Activated CD8-positive, alpha-beta memory T cell treated with anti-CD3 and anti-CD28 coated beads for 4 hours (primary cell): ENCODE measurements at regions not wholly inside any gene's neighbourhood (a gene's known extent, or its start where the extent isn't known, plus 50 kb on each side); places are given as distances from the start of the nearest gene placed in this dataset.

ENCODE experiments used
- DNase-seq, 2 donors: peaks; one replicate each; pipeline ENCODE4 v3.0.0-alpha.2; 2020; ENCODE audit warnings: low read depth in 2 of 2

DNA sequence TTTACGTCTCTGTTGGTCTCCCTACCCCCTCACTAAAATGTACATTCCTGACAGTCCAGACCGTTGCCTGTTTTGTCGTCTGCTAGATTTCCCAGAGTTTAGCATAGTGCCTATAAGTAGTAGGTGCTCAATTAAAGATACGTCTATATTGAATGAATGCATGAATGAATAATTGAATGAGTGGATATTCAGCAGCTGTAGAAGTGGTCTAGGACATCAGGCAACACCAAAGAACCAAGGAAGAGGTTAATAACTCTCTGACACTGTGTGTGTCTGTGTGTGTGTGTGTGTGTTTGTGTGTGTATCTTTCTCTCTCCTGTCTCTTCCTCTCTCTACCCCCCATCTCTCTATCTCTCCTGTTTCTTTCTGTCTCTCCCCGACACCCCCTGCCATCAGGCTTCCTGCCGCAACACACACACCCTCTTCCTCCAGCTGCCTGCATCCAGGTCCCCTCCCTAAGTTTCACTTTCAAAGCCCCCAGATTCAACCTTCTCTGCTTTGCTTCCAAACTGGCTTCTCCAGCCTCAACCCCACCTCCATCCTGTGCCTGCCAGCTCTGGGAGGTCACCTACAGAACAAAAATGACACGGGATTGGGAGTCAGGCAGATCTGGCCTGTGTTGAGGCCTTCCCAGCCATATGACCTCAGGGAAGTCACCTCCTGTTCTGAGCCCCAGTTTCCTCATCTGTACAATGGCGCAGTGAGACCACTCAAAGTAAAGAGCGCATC is 119.9 kb upstream of the NCOR2 start:
- no peak for DNase-seq

GRCh38 chr12:124686370-124687173 is 119.2 kb upstream of the NCOR2 start:
- DNase-seq = no peak

DNA sequence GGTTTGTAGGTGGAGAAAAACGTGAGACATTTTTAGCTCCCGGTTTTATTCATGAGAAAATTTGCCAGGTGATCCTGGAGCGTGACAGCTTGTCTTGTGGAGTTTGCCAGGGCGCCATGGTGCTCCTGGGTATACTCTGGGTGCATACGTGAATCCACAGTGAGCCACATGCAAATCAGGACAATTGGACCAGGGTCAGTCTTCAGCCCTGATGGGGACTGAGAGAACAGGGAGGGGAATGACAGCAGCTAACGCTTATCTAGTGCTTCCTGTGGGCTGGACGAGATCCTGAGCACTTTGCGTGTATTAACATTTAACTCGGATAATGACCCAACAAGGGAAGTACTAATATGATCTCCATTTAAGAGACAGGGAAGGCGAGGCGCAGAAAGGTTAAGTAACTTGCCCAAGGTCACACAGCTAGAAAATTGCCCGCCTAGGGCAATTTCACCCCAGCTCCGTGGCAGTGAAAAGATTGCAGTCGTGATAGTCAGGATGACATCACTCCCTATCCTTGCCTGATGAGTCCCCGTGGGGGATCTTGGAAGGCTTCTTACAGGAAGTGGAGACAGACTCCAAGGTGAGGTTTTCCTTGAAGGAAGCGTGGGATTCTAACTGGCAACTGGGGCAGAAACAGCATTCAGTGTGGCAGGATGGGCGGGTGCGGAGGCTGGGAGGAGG is 118.4 kb upstream of the NCOR2 start:
- DNase-seq = no peak

DNA sequence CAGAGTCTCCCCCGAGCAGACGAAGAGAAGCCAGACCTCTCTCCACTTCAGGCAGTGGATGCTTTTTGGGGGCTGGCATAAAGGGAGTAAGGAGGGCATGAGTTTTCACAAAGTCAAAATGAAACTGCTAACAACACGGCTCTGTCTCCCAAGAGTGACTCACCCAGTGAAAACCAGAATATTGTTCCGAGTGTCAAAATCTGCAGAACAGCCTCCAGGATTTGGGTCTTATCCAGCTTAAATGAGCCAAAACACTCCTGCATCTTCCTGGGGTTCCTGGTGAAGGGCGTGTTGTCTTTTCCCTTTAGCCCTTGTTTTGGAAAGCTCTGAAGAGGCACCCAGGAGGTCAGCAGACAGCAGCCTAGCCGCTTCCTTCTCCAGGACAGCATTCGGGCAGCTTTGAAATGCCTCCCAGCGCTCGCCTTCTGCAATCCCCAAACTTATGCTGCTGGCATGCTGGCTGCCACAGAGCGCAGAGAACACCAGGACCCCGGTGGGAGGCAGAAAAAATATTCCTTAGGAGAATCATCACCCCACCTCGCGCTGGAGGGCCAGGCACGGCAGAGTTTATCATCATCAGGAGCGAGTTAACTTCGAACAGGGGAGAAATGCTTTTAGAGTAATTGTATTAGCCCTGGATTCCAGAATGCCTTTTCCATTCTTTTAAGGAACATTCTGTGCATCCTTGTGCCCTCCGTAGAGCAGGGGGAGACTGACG is 117.7 kb upstream of the NCOR2 start:
- DNase-seq = no peak

GRCh38 chr12:124684496-124684895 is 117.1 kb upstream of the NCOR2 start:
- DNase-seq = no peak

GRCh38 chr12:124683152-124684124 is 116.0 kb upstream of the NCOR2 start:
- DNase-seq = no peak

- no peak for DNase-seq
These were observed 115.2 kb upstream of the NCOR2 start for GRCh38 chr12:124682425-124683151.

DNA sequence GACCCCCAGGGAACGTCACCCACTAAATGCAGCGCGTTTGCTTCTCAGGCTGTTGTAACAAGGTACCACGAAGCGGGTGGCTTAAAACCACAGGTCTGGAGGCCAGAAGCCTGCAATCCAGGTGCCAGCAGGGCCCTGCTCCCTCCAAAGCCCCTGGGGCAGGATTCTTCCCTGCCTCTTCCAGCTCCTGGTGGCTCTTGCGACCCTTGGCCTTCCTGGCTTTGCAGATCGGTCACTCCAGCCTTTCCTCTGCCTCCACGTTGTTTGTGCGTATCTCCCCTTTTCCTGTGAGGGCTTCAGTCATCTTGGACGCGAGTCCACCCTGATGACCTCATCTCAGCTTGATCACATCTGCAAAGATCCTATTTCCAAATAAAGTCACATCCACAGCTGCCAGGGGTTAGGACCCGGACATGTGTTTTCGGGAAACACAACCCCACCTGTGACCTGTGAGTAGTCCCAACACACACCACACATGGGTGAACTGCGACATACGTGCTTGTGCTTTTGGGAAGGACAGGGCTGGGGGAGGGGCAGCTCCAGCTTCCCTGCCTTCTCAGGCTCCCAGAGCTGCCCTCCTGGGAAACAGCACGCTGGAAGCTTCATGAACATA is 114.5 kb upstream of the NCOR2 start:
- DNase-seq = no peak

GRCh38 chr12:124680863-124681778 is 113.7 kb upstream of the NCOR2 start:
- DNase-seq = no peak

DNA sequence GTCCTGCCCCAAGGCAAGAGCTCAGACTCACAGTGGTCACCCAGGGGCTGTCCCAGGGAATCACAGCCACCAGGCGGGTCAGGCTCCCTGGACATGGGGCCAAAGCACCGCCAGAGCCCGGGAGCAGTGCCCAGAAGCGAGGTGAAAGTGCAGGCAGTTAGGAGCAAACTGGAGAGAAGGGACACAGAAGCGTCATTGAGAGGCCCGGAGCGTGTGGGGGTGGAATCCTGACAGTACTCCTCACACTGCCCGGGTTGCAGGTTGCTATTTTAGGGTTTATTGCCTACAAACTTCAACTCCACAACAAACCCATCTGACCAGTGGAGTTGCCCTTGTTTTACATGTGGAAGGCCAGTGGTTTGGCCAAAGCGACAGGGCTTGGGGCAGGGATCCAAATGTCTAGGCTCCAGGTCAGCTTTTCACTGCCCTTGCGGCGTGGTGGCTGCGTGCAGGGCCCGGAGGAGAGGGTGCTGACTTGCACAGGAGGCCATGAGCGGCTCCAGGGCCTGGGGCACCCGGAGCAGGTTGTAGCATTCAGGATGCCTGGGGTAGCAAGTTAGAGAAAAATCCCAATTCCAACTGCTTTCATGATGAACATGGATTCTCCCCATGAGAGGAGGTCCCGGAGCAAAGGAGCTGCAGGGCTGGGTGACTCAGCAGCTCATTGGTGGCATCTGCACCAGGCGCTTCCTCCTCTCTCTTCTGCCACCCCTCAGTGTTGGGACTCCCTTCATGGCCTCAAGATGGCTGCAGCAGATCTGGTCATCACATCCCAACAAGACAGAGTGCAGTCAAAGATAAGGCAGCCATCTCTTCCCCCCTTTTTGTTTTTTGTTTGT is 112.3 kb upstream of the NCOR2 start:
- no peak for DNase-seq

GRCh38 chr12:124679047-124679446 is 111.6 kb upstream of the NCOR2 start:
- no peak for DNase-seq

GRCh38 chr12:124678421-124678893 is 111.0 kb upstream of the NCOR2 start:
- no peak for DNase-seq

GRCh38 chr12:124677552-124678356 is 110.3 kb upstream of the NCOR2 start:
- no peak for DNase-seq

GRCh38 chr12:124676714-124677462 is 109.5 kb upstream of the NCOR2 start:
- DNase-seq = no peak

DNA sequence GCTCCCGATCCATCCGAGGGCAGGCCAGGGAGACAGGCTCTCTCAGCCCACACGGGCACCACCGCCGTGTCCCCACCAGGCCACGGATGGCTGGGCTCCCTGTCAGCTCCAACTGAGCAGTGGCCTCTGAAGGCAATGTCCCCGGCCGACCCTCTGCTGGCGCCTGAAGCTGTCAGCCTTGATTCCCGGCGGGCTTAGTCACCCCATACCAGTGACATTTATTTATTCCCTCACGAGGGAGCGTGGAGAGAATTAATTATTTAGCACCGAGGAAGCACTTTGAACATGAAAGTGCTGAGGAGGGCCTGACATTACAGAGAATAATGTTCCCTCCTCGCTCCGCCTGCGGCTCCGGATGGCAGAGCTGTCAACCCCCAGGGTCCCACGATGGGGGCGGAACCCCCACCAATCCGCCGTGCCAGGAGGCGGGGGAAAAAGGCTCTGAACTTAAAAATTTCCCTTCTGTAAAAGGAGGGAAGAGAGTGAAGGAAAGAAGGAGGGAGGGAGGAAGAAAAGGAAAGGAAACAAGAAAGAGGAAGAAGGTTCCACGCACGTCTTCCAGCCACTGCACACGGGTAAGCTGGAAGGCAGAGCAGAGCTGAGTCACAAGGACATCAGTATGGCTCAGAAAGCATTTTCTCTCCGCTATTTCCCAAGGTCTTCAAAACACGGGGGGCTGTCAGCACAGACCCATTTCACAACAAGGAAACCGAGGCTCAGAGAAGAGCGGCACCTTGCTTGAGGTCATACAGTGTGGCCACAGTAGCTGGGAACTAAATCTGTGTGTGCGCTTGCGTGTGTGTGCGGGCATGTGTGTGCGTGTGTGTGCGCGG is 108.7 kb upstream of the NCOR2 start:
- DNase-seq = no peak
